Lower leg skin (tissue), 3 donors: ENCODE measurements at regions not wholly inside any gene's neighbourhood (a gene's known extent, or its start where the extent isn't known, plus 50 kb on each side); places are given as distances from the start of the nearest gene placed in this dataset.

Experiments used
- CTCF ChIP-seq, 3 donors: fragments of 450-650 bp; IDR thresholded peaks; one replicate each; pipeline ENCODE4 v1.5.1; 2016; ENCODE audit warnings: antibody characterized with exemption in 3 of 3, mild to moderate bottlenecking in 3 of 3, moderate library complexity in 2 of 3
- POLR2A ChIP-seq, 2 donors: fragments of 450-650 bp; IDR thresholded peaks; one replicate each; pipeline ENCODE4 v1.6.1; 2016 to 2017; ENCODE audit warnings: antibody characterized with exemption in 2 of 2, mild to moderate bottlenecking in 1 of 2, moderate library complexity in 1 of 2

- TF ChIP-seq CTCF (IDR thresholded peaks at IDR 0.05) (no peak), POLR2A (IDR thresholded peaks at IDR 0.05) (no peak)
Measured at GRCh38 chr13:85675151-85675907, 123.9 kb downstream of the SLITRK6 start.
